Stomach (tissue), 4 donors: ENCODE measurements at regions not wholly inside any gene's neighbourhood (a gene's known extent, or its start where the extent isn't known, plus 50 kb on each side); places are given as distances from the start of the nearest gene placed in this dataset.

Experiments used
- CTCF ChIP-seq, 7 experiments: fragments of 450-650 bp in 4 of 7; fragments of 200-600 bp in 3 of 7; sonication (generic) in 3 of 7; IDR thresholded peaks; one replicate each; pipeline ENCODE4 v1.5.1; 2016 to 2019; ENCODE audit warnings: antibody characterized with exemption in 7 of 7, control low read depth in 2 of 7, mild to moderate bottlenecking in 1 of 7
- EP300 ChIP-seq: sonication (generic); formaldehyde crosslinking; IDR thresholded peaks from one replicate; pipeline ENCODE4 v1.6.1; 2017; ENCODE audit warnings: antibody characterized with exemption
- POLR2A ChIP-seq, 4 donors: fragments of 450-650 bp; IDR thresholded peaks; one replicate each; pipeline ENCODE4 v1.6.1; 2016; ENCODE audit warnings: antibody characterized with exemption in 4 of 4, control low read depth in 2 of 4, mild to moderate bottlenecking in 1 of 4, moderate library complexity in 1 of 4

- TF ChIP-seq EP300 (no peak), CTCF (IDR thresholded peaks at IDR 0.05) (no peak), POLR2A (IDR thresholded peaks at IDR 0.05) (no peak)
These were observed 196.1 kb downstream of the TBX5 start for GRCh38 chr12:114209861-114210260.
